HUES6 (cell line): ENCODE measurements at regions not wholly inside any gene's neighbourhood (a gene's known extent, or its start where the extent isn't known, plus 50 kb on each side); places are given as distances from the start of the nearest gene placed in this dataset.

ENCODE experiments used
- H3K27ac ChIP-seq: 2 replicates; pipeline ENCODE4 v1.7.0; 2013; ENCODE audit warnings: low read depth, mild to moderate bottlenecking, low read length, inconsistent platforms
- H3K27me3 ChIP-seq: 2 replicates; pipeline ENCODE4 v1.6.1; 2013; ENCODE audit warnings: low read length; ENCODE audit not compliant: control insufficient read depth, insufficient read depth
- H3K36me3 ChIP-seq: 2 replicates; pipeline ENCODE4 v1.6.1; 2013; ENCODE audit warnings: low read length; ENCODE audit not compliant: control insufficient read depth, insufficient read depth
- H3K4me1 ChIP-seq: 2 replicates; pipeline ENCODE4 v1.6.1; 2013; ENCODE audit warnings: low read length; ENCODE audit not compliant: control insufficient read depth, insufficient read depth
- H3K4me3 ChIP-seq: 2 replicates; pipeline ENCODE4 v1.5.1; 2013; ENCODE audit warnings: low read depth, low read length
- H3K9ac ChIP-seq: one replicate; pipeline ENCODE4 v1.6.1; 2013; ENCODE audit warnings: mild to moderate bottlenecking, low read length
- H3K9me3 ChIP-seq: 2 replicates; pipeline ENCODE4 v1.6.1; 2013; ENCODE audit warnings: low read depth, low read length; ENCODE audit not compliant: control insufficient read depth, insufficient read depth

DNA sequence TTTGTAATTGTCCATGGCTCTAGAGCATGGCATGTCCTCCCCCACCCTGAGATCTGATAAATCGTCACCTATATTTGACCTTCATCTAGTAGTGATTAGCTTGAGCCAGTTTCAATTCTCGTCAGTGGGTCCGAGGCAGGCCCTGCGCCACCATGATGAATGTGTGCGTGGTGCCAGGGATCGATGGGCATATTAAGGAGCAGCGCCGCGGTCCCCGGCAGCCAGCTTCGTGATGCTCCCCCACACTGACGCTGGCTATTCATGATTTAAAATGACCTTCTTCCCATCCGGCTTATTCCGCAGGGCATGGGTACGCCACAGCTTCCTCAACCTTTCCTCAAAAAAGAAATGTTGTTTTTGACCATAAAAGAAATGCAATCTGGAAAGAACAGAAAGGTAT, 68.0 kb downstream of the SLC25A47 start:
- Histone ChIP-seq H3K4me3 (no peak overlapping the region), H3K27me3 (no peaks in the 10 kb centered on the region), H3K27ac (no peak overlapping the region), H3K9me3 (no peaks in the 10 kb centered on the region), H3K9ac (no peak overlapping the region), H3K4me1 (peaks cover 32% of the 10 kb centered on the region), H3K36me3 (no peaks in the 10 kb centered on the region)

DNA sequence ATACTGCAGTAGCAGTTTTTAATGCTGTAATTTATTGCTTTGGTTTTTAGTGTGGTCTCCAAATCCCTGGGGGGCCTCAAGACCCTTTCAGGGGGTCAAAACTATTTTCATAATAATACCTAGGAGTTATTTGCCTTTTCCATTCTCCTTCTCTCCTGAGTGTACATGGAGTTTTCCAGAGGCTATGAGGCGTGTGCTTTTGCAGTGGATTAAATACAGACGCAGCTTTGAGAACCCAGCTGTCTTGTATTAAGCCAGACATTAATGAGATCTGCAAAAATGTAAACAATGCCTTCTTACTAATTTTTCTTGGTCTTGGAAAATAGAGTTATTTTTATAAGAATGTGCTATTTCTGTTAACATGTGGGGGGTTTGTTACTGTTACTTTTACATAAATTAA, 68.6 kb downstream of the SLC25A47 start:
- Histone ChIP-seq H3K4me3 (no peak overlapping the region), H3K27ac (no peak overlapping the region), H3K27me3 (no peaks in the 10 kb centered on the region), H3K36me3 (no peaks in the 10 kb centered on the region), H3K4me1 (peaks cover 30% of the 10 kb centered on the region), H3K9me3 (no peaks in the 10 kb centered on the region), H3K9ac (no peak overlapping the region)

DNA sequence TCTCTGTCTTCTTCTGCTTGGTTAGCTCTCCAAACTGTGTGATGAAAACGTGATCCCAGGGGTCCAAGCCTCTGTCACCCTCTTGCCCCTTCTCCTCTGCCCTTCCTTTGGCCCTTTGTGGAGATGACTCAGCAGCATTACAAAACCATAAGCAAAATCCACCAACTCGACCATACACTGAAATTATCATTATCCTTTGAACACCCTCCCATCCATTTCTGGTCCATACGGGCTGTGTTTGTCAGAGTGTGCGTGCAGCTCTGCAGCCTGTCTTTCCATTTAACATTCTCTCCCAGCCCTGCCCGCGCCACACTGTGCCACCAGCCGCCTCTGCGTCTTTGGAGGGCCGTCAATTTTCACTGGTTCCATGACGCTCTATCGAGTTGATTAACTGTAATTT, 69.2 kb downstream of the SLC25A47 start:
- Histone ChIP-seq H3K9ac (no peak overlapping the region), H3K27me3 (no peaks in the 10 kb centered on the region), H3K9me3 (no peaks in the 10 kb centered on the region), H3K4me1 (peaks cover 30% of the 10 kb centered on the region), H3K4me3 (no peak overlapping the region), H3K36me3 (no peaks in the 10 kb centered on the region), H3K27ac (no peak overlapping the region)

DNA sequence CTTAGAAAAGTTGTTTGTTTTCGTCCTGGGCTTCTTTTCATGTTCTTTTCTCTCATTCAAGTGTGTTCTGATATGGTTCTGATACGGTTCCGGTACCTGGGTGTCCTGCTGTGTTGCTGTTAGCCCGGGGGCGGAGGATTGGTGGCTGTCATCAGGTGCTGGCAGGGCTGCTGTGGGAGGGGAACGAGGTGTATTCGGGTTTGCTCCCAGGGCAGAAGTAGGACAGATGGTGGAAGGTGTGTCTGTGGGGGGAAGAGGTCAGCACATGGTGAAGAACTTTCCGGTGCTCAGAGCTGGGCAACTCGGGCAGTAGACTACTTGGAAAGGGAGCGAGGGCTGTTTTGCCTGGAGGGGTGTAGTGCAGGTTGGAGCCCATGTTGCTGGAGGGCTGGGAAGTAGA, 70.2 kb downstream of the SLC25A47 start:
- H3K36me3 ChIP-seq, result no peaks in the 10 kb centered on the region
- no peak overlapping the region for H3K4me3 ChIP-seq
- peaks cover 33% of the 10 kb centered on the region for H3K4me1 ChIP-seq
- H3K9ac ChIP-seq, result no peak overlapping the region
- H3K27me3 ChIP-seq, result no peaks in the 10 kb centered on the region
- no peaks in the 10 kb centered on the region for H3K9me3 ChIP-seq
- H3K27ac ChIP-seq, result no peak overlapping the region

DNA sequence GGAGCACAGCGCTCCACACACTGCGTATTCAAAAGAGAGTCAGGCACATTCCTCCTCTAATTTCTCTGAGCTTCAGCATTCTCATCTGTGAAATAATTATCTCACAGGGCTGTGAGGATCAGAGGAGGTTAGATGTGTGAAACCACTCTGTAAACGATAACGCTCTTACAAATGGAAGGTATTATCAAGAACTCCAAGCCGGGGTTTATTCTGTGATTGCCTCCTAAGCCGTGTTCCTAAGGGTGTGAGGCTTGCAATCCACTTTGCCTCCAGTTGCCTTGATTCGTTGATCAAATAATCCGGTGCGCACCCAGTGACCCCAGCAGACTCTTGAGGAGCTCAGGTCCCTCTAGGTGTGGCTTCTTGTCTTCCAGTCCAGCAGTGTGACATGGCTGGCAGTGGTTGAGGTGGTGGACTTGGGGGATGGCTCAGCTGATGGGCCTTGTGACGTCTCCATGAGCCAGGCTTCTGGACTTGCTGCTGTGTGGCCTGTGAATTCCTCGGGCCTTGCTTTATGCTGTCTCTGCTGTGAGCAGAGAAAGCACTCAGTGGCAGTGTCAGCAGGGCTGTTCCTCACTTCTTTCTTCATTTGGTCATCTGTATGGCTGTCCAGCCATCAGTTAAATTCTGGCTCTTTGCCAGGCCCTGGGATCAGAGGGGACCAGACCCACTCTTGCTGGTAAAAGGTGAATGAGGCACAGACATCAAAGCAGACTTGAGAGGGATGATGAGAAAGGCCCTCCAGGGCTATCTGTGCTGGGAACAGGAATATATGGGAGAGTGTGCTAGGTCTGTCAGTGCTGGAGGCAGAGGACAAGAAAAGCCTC, 71.0 kb downstream of the SLC25A47 start:
- no peaks in the 10 kb centered on the region for H3K27me3 ChIP-seq
- no peaks in the 10 kb centered on the region for H3K36me3 ChIP-seq
- H3K9me3 ChIP-seq, result no peaks in the 10 kb centered on the region
- no peak overlapping the region for H3K9ac ChIP-seq
- peaks cover 41% of the 10 kb centered on the region for H3K4me1 ChIP-seq
- no peak overlapping the region for H3K4me3 ChIP-seq
- no peak overlapping the region for H3K27ac ChIP-seq

DNA sequence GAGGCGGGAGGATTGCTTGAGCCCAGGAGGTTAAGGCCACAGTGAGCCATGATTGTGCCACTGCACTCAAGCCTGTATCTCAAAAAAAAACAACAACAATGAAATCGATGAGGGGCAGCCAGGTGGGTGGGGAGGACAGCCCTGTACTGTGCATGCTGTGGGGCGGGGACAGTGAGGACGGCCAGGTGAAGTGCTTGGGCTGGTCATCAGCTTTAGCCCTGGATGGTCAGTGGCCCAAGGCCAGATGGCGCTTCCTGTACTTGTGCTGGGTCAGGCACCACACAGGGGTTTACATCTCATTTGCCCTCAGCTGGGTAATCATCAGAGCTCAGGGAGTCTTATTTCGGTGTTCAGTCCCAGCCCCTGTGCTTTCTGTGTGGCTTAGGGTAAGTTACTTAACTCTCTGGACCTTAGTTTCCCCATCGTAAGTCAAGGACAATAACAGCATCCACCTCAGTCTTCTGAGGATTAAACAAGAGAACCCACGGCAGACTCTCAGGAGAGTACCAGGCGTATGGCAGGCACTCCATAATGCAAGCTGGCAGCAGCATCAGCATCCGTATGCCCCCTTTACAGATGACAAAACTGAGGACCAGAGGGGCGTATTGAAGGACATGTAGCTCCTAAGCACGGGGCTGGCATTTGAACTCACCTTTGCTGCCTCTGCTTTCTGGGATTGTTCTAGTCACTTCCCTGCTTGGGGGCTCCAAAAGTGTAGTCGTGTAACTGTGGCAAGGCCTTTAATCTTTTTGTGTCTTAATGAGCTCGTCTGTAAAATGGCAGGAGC, 71.9 kb downstream of the SLC25A47 start:
- Histone ChIP-seq H3K27me3 (no peaks in the 10 kb centered on the region), H3K4me3 (no peak overlapping the region), H3K36me3 (no peaks in the 10 kb centered on the region), H3K27ac (no peak overlapping the region), H3K4me1 (peaks cover 51% of the 10 kb centered on the region), H3K9ac (no peak overlapping the region), H3K9me3 (no peaks in the 10 kb centered on the region)

DNA sequence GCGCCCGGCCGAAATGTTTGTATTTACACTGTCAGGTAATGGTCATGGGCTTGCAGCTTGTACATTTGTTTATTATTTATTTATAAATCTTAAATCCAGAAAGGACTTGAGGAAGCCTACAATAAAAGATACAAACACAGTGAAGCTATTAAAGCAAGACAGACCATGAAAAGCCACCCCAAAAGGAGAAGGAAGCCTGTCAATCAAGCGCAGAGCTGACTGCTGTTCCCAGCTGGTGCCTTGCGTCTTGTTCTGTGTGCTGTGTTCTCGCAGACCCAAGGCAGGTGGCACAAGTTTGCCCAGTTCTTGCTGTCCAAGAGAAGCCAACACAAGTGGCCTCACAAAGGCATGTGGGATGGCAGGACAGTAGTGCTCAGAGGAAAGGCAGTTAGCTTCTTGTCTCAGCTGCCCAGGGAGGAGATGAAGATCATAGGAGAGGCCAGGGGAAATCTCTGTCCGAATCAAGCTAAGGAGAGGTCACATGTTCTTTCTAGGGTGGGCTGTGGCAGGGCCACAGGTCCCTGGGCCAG, 73.2 kb downstream of the SLC25A47 start:
- H3K27ac ChIP-seq, result no peak overlapping the region
- H3K4me3 ChIP-seq, result no peak overlapping the region
- H3K4me1 ChIP-seq, result peaks cover 51% of the 10 kb centered on the region
- H3K9me3 ChIP-seq, result no peaks in the 10 kb centered on the region
- H3K9ac ChIP-seq, result no peak overlapping the region
- no peaks in the 10 kb centered on the region for H3K36me3 ChIP-seq
- no peaks in the 10 kb centered on the region for H3K27me3 ChIP-seq

DNA sequence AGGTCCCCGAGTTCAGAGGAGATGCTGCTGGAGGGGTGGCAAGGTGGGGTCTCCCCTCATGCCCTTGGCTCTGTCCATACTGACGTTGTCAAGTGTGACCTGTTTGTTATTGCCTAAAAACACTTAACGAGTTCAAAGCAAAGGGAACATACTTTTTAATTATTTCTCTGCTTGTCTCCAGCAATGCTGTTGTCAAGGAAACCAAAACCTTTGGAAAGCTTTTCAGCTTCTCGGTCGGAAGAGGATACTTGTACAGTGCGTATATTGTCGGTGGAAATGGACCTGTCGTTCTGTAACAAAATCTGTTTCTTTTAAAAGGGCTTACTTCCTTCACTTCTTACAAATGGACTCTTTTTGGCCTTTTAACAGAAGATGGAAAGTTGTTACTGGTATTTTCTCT, 73.9 kb downstream of the SLC25A47 start:
- H3K36me3 ChIP-seq, result no peaks in the 10 kb centered on the region

DNA sequence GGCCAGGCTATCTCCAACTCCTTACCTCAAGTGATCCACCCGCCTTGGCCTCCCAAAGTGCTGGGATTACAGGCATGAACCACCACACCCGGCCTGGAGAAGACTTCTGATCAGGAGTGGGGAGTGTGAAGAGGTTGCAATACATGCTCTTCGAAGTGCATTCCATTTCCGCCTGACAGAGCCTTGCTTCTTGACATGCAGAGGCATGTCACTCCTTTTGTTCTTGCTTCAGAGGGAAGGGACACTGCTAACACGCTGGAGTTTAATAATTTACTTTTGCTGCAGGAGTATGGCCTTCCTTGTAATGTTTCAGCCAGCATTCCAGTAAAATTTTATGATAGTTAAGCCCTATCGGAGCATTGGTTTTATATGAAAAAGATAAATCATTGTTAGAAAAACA, 74.9 kb downstream of the SLC25A47 start:
- Histone ChIP-seq H3K27me3 (no peaks in the 10 kb centered on the region), H3K9ac (no peak overlapping the region), H3K4me3 (no peak overlapping the region), H3K36me3 (no peaks in the 10 kb centered on the region), H3K9me3 (no peaks in the 10 kb centered on the region), H3K27ac (no peak overlapping the region), H3K4me1 (peaks cover 50% of the 10 kb centered on the region)

More for the DNA sequence above, 73.9 kb downstream of the SLC25A47 start:
- Histone ChIP-seq H3K9ac (no peak overlapping the region), H3K27ac (no peak overlapping the region), H3K4me3 (no peak overlapping the region), H3K27me3 (no peaks in the 10 kb centered on the region), H3K9me3 (no peaks in the 10 kb centered on the region), H3K4me1 (peaks cover 51% of the 10 kb centered on the region)

DNA sequence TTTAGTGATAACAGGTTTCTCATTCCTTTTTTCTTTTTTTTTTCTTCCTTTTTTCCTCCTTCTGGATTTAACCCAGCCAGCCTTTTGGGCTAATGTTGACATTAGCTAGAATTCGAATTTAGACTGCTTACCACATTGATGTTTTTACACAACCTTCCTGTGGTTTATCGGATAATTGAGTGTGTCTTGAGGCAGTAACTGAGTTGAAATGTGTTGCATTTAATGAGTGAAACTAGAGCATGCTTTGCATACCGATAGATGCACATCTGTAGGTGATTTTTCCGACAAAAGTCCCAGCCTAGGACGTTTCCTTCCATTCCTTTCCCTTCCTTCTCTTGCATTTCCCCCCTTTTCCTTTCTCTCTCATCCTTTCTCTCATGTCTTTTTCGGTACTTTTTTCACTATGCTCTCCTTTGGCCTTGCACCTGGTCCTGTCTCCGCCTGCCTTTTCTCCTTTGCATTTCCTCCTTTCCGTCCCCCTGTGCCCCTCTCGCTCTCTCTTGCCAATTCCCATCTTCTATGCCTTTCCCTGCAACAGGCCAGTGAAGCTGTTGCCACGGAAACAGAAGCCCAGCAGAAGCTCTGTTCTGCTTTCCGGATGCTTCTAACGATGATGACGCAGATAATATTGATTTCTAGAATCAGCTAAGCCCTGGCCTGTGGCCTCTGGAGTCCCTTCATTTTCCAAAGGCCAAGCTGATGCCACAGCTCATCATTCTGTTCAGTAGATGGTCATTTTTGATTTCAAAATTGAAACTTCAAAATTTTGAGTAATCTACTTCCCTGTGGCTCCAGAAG, 76.1 kb downstream of the SLC25A47 start:
- Histone ChIP-seq H3K9ac (no peak overlapping the region), H3K27me3 (no peaks in the 10 kb centered on the region), H3K27ac (no peak overlapping the region), H3K4me1 (peaks cover 51% of the 10 kb centered on the region), H3K36me3 (no peaks in the 10 kb centered on the region), H3K9me3 (no peaks in the 10 kb centered on the region), H3K4me3 (no peak overlapping the region)
